Sigmoid colon (tissue), 4 donors: ENCODE measurements at regions not wholly inside any gene's neighbourhood (a gene's known extent, or its start where the extent isn't known, plus 50 kb on each side); places are given as distances from the start of the nearest gene placed in this dataset.

ENCODE experiments used
- CTCF ChIP-seq, 4 experiments: fragments of 450-650 bp in 3 of 4; fragments of 200-600 bp in 1 of 4; IDR thresholded peaks; one replicate each; pipeline ENCODE4 v1.5.1; 2016 to 2019; ENCODE audit warnings: antibody characterized with exemption in 4 of 4, mild to moderate bottlenecking in 3 of 4, moderate library complexity in 2 of 4
- EP300 ChIP-seq, 4 donors: sonication (generic); formaldehyde crosslinking; IDR thresholded peaks; one replicate each; pipeline ENCODE4 v1.6.1; 2017; ENCODE audit warnings: antibody characterized with exemption in 4 of 4
- POLR2A ChIP-seq, 2 donors: fragments of 450-650 bp; IDR thresholded peaks; one replicate each; pipeline ENCODE4 v1.6.1; 2016; ENCODE audit warnings: antibody characterized with exemption in 2 of 2, mild to moderate bottlenecking in 2 of 2, moderate library complexity in 2 of 2

GRCh38 chr16:52742608-52743170, 195.7 kb upstream of the TOX3 start:
- no peak for TF ChIP-seq EP300 (IDR thresholded peaks at IDR 0.05)
- no peak for TF ChIP-seq CTCF (IDR thresholded peaks at IDR 0.05)
- TF ChIP-seq POLR2A (IDR thresholded peaks at IDR 0.05): no peak
